OCI-LY1 (cell line): ENCODE measurements at regions not wholly inside any gene's neighbourhood (a gene's known extent, or its start where the extent isn't known, plus 50 kb on each side); places are given as distances from the start of the nearest gene placed in this dataset.

Source experiments
- CTCF ChIP-seq: fragments of 200-600 bp; sonication (generic), shearing (Covaris generic); IDR thresholded peaks from 2 replicates; pipeline ENCODE4 v1.5.1; 2017; ENCODE audit warnings: mild to moderate bottlenecking, antibody characterized with exemption, low read length, moderate library complexity, mixed read lengths
- EZH2 ChIP-seq: fragments of 200-600 bp; sonication (generic), shearing (Covaris generic); IDR thresholded peaks from 2 replicates; pipeline ENCODE4 v1.8.0; 2017; ENCODE audit warnings: borderline replicate concordance, mixed run types, mild to moderate bottlenecking, antibody characterized with exemption, low read length, moderate library complexity, mixed read lengths

GRCh38 chr1:168419736-168420135 is 124.1 kb downstream of the XCL2 start:
- TF ChIP-seq CTCF (no peak), EZH2 (no peak)
